ENCODE measurements at regions not wholly inside any gene's neighbourhood (a gene's known extent, or its start where the extent isn't known, plus 50 kb on each side); places are given as distances from the start of the nearest gene placed in this dataset.

DNA sequence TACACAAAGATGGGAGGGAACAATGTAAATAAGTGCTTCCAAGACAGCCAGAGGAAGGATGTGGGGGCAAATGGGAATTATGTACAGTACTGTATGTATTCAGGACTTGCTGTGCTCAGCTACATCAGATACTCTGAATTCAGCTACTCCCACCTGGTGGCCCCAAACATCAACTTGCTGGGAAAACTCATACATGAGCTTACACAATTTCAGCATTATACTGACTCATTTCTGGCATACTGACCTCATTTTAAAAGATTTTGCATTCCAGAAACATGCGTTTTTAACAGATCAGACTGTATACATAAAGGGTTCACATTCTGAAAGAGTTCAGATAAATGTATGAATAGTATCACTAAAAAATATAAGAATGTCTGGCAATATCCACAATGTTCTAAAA lies 59.7 kb downstream of the GPX5 start:
- ATAC-seq (no peak), DNase-seq (no peak)
- Histone ChIP-seq H3K9me3 (no peaks in the 10 kb centered on the region), H3K36me3 (no peaks in the 10 kb centered on the region), H3K4me3 (no peak overlapping the region), H3K27me3 (ENCODE audit: low read depth) (peaks cover 37% of the 10 kb centered on the region), H3K27ac (no peak overlapping the region), H3K4me1 (no peaks in the 10 kb centered on the region)
- intact Hi-C loops (cut with DNase I), result no loop called here
- TF ChIP-seq, protein P1, sequence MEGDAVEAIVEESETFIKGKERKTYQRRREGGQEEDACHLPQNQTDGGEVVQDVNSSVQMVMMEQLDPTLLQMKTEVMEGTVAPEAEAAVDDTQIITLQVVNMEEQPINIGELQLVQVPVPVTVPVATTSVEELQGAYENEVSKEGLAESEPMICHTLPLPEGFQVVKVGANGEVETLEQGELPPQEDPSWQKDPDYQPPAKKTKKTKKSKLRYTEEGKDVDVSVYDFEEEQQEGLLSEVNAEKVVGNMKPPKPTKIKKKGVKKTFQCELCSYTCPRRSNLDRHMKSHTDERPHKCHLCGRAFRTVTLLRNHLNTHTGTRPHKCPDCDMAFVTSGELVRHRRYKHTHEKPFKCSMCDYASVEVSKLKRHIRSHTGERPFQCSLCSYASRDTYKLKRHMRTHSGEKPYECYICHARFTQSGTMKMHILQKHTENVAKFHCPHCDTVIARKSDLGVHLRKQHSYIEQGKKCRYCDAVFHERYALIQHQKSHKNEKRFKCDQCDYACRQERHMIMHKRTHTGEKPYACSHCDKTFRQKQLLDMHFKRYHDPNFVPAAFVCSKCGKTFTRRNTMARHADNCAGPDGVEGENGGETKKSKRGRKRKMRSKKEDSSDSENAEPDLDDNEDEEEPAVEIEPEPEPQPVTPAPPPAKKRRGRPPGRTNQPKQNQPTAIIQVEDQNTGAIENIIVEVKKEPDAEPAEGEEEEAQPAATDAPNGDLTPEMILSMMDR (IDR thresholded peaks at IDR 0.05), result no peak

GRCh38 chr6:28586324-28586723 lies 60.6 kb downstream of the GPX5 start:
- DNase-seq, result no peak
- H3K27ac ChIP-seq, result peak overlapping the region; percentile 54
- H3K4me1 ChIP-seq, result no peaks in the 10 kb centered on the region
- H3K36me3 ChIP-seq, result no peaks in the 10 kb centered on the region
- intact Hi-C loops (cut with DNase I), result no loop called here
- ATAC-seq, result peak in 1 of 2 donors; percentile 21
- TF ChIP-seq, protein P1 (IDR thresholded peaks at IDR 0.05), result no peak
- peaks cover 46% of the 10 kb centered on the region for H3K27me3 ChIP-seq (ENCODE audit: low read depth)
- no peaks in the 10 kb centered on the region for H3K9me3 ChIP-seq
- H3K4me3 ChIP-seq, result peak overlapping the region; percentile 57

DNA sequence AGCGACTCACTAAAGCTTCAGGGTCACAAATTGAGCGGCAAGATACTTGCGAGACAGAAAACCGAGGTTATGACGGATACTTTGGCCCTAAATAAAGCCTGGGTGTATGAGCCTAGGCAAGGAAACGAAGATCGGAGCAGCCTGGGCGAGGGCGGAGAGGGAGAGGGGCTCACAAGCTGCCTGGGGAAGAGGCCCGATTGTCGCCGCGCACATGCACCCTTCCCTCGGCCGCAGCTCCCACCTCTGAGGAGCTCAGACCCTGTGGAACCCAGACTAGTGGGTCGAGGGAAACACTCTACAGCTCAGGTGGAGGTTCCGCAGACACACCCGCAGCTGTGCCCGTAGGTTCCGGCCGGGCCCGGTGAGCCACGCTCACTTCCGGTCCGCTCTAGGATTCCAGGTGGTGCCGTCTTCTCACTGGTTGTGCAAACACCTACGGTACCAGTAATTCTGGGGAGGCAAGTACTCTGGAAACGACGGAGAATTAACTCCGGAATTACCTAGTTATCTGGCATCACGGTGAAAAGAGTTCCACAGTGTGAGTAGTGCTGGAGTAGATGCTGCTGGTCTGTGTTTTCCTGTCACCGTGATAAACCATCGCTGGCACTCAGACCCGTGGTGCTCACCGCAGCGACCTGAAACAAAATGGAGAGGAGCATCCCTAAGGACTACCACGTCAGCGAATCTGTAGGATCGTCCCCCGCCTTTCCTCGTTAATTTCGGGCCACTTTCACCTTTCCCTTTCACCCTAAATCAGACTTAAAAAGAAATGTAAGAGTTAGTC lies 61.5 kb downstream of the GPX5 start:
- Histone ChIP-seq H3K36me3 (no peaks in the 10 kb centered on the region), H3K4me1 (no peaks in the 10 kb centered on the region), H3K9me3 (no peaks in the 10 kb centered on the region), H3K27me3 (ENCODE audit: low read depth) (peaks cover 53% of the 10 kb centered on the region), H3K4me3 (peak overlapping the region; percentile 57), H3K27ac (peak overlapping the region; percentile 54)
- ATAC-seq (peak; percentile 96 to 98), DNase-seq (peak; percentile 81)
- TF ChIP-seq, protein P1 (IDR thresholded peaks at IDR 0.05), result no peak
- intact Hi-C loops (cut with DNase I), result no loop called here

GRCh38 chr6:28587746-28588075 lies 62.0 kb downstream of the GPX5 start:
- Histone ChIP-seq H3K9me3 (no peaks in the 10 kb centered on the region), H3K4me1 (no peaks in the 10 kb centered on the region), H3K36me3 (no peaks in the 10 kb centered on the region), H3K4me3 (peak overlapping the region; percentile 57), H3K27me3 (ENCODE audit: low read depth) (peaks cover 53% of the 10 kb centered on the region), H3K27ac (no peak overlapping the region)
- no peak for ATAC-seq
- no peak for DNase-seq
- intact Hi-C loops (cut with DNase I), result no loop called here
- TF ChIP-seq, protein P1 (IDR thresholded peaks at IDR 0.05), result no peak

DNA sequence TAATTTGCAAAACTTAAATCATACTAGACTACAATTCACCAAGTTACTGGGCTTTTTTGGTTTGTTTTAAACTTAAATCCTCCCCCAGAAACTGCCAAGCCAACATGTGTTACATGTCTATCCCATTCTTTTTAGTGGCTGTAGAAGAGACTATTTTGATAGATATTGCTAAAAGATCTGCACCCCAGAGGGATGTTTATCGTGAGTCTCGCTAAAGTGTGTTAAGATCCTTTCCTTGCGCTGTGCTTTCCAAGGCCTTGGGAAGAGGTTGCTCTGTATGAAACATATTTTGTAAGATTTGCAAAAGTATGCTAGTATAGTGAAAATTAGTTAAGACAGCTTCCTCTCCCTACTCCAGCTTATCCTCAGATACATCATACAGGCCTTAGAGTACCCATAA lies 63.0 kb downstream of the GPX5 start:
- H3K36me3 ChIP-seq, result no peaks in the 10 kb centered on the region
- no peaks in the 10 kb centered on the region for H3K4me1 ChIP-seq
- intact Hi-C loops (cut with DNase I), result no loop called here
- H3K9me3 ChIP-seq, result no peaks in the 10 kb centered on the region
- TF ChIP-seq, protein P1 (IDR thresholded peaks at IDR 0.05), result no peak
- H3K4me3 ChIP-seq, result no peak overlapping the region
- no peak for ATAC-seq
- peaks cover 59% of the 10 kb centered on the region for H3K27me3 ChIP-seq (ENCODE audit: low read depth)
- no peak overlapping the region for H3K27ac ChIP-seq
- no peak for DNase-seq

Data from lower lobe of right lung (tissue), 2 donors.